A172 (cell line): ENCODE measurements at regions not wholly inside any gene's neighbourhood (a gene's known extent, or its start where the extent isn't known, plus 50 kb on each side); places are given as distances from the start of the nearest gene placed in this dataset.
"Not testable (repeated sequence)": the region's sequence is repeated elsewhere in the genome, so short reads cannot be mapped to it uniquely, and the experiment has no call there.

ENCODE experiments used
- DNase-seq: peaks from one replicate; pipeline ENCODE4 v3.0.0-alpha.2; 2015; ENCODE audit warnings: low spot score

- no peak for DNase-seq
These were observed 231.5 kb upstream of the SETMAR start for GRCh38 chr3:4071481-4072184.

DNA sequence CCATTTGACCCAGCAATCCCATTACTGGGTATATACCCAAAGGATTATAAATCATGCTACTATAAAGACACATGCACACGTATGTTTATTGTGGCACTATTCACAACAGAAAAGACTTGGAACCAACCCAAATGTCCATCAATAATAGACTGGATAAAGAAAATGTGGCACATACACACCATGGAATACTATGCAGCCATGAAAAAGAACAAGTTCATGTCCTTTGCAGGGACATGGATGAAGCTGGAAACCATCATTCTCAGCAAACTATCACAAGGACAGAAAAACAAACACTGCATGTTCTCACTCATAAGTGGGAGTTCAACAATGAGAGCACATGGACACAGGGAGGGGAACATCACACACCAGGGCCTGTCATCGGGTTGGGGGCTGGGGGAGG is 225.9 kb upstream of the SETMAR start:
- DNase-seq = not testable (repeated sequence)

DNA sequence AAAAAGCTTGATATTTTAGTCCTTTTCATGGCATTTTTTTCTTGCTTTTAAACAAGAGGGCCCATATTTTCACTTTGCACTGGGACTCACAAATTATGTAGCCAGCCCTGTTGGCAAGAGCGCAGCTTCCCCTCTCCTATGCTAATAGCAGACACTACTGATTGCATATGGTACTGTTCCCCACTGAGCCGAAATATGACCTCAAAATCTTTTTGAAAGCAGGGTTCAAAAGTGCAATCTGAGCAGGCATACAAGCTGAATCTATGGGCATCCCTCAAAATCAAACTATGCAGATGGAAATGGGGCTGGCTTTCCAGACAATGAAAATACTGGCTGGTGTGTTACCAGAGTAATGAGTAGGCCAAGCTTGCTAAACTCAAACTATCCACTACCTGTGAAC is 225.2 kb upstream of the SETMAR start:
- DNase-seq = no peak

GRCh38 chr3:4078903-4079302 is 224.3 kb upstream of the SETMAR start:
- DNase-seq = no peak

DNA sequence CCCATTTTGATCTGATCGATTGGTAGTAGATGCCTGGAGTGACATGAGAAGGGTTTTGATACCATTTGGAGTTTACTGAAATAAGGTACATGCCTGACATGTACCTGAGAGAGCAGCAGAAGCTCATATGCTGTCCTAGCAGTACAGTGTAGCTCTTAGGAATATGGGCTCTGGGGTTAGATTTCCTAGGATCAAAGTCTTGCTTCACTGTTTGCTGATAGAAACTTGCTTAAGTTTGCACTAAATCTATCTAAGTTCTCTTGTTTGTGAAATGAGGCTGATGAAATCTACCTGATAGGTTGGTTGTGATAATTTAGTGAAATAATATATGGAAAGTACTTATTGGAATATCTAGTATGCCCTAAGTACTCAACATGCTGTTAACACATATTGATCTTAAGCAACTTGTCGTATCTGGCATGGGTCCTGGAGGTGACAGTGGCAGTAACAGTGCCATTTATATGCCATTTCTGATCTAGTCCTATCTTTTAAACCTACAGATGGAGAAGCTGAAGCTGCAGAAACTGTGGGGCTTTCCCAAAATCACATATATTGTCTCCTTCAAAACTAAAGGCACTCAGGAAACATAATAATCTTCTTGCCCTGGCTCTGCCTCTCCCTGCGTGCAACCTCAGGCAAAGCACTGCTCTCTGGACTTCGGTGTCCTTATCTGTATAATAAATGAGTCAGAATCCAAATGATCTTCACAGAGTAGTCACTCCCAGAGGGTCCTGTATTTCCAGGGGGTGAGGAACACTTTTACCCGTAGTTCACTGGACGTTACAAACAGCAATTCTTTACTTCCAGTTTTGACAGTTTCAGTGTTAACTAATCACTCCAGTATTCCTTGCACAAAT is 223.6 kb upstream of the SETMAR start:
- no peak for DNase-seq

DNA sequence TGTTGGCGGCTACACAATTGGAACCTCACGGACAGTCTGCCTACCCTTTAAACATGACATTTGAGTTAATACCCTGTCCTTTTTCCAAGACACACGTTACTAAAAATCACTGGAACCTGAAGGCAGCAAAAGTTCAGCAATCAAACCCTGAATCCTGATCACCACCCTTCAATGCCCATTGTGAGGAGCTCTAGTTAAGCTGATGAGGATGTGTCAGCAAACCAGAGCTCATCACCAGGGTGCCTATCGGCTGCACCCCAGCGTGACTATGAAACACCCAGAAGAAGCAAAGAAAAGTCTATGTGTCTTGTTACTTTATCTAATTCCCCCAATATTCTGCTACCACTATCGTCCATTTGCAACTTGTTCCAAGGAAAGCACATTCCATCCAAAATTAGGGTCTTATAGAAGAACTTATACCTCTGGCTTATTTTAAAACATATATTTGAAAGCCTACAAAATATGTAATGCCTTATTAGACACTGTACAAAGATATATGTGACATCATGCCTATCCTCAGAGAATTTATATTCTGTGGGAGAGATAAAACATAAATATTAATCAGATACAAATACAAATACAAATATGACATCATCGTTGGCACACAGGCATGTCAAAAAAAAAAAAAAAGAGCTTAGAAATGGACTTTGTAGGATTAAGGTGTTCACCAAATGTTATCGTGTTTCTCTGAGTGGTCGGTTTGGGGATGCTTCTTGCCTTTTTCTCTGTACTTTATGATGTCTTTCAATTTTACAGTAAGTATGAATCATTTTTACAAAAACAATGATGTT is 219.7 kb upstream of the SETMAR start:
- no peak for DNase-seq

- DNase-seq = no peak
These were observed 218.9 kb upstream of the SETMAR start for GRCh38 chr3:4084271-4084670.

GRCh38 chr3:4086662-4087061 is 216.5 kb upstream of the SETMAR start:
- not testable (repeated sequence) for DNase-seq

- DNase-seq = no peak
These were observed 211.4 kb upstream of the SETMAR start for GRCh38 chr3:4091786-4092185.

GRCh38 chr3:4097801-4098200 is 205.4 kb upstream of the SETMAR start:
- no peak for DNase-seq

GRCh38 chr3:4099607-4100006 is 203.6 kb upstream of the SETMAR start:
- DNase-seq = no peak

- no peak for DNase-seq
These were observed 195.7 kb upstream of the SETMAR start for GRCh38 chr3:4107430-4107829.

GRCh38 chr3:4113811-4114522 is 189.2 kb upstream of the SETMAR start:
- no peak for DNase-seq

DNA sequence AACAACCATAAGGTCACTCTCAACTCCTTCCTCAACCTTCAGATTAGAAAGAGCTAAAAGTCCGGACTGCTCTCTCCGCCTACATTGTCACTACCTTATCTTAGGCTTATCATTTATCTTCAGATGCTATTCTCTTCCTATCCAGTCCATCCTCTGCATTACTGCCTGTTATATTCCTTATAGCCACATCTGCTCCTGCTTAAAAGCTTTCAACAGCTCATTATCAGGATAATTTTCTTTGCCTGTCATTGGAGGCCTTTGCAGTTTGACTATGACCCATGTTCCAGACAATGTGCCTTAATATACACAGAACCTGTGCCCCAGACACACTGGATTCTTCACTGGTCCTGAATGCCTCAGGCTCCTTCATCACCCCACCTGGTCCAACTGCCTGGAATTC is 184.1 kb upstream of the SETMAR start:
- DNase-seq = no peak

DNA sequence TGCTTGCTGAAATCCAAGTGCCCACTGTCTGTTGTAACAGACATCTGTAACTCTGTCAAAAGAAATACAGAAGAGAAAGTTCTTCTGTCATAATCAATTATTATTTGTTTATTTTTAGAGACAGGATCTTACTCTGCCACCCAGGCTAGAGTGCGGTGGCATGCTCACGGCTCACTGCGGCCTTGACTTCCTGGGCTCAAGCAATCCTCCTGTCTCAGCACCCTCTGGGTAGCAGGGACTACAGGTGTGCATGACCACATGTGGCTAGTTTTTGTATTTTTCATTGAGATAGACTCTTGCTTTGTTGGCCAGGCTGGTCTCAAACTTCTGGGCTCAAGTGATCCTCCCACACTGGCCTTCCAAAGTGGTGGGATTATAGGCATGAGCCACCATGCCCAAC is 177.6 kb upstream of the SETMAR start:
- DNase-seq = no peak

DNA sequence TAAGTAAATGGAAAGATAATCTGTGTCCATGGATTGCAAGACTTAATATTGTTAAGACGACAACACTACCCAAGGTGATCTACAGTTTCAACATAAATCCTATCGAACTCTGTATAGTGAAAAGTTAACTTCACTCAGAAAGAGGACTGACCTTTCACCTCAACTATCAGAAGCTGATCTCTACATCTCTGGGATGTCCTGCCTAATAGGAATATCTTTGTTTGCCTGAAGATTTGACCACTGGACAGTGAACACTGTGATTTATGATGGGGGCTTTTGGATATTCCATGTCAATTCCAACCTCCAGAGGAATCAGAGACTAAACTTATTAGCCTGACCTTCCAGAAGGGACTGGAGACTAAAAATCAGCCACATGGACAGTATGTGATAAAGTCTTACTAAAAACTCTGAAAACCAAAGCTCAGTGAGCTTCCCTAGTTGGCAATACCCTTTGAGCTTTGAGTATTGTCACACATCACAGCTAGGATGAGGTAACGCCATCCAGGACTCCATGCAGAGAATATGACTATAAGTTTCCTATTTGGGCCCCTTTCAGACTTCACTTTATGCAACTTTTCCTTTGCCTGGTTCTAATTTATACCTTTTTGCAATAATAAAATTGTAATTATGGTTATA is 164.9 kb upstream of the SETMAR start:
- no peak for DNase-seq

GRCh38 chr3:4138786-4139431 is 164.3 kb upstream of the SETMAR start:
- no peak for DNase-seq

GRCh38 chr3:4139462-4140140 is 163.6 kb upstream of the SETMAR start:
- no peak for DNase-seq

DNA sequence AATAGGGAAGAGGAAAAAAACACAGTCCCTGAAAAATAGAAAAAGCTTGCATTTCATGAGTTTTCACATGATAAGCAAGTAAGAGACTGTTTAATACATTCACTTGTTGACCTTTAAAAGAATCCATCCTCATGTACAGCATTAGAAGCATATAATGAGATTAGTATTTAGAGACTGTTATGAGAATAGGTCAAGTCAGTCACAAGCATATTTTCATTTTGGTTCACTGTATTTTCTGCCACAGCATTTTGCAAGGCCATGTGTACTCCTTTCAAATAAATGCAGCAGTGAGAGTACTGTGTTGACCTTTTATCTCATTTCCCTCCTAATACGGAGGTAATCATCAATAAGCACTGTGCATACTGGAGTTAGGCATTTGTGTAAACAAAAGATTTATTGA is 162.2 kb upstream of the SETMAR start:
- DNase-seq = no peak

- DNase-seq = no peak
These were observed 155.5 kb upstream of the SETMAR start for GRCh38 chr3:4147556-4148118.
